Right forelimb (tissue), 1 donor: ENCODE measurements at regions not wholly inside any gene's neighbourhood (a gene's known extent, or its start where the extent isn't known, plus 50 kb on each side); places are given as distances from the start of the nearest gene placed in this dataset.
A peak's percentile ranks its signal among the peaks of the same experiment; 100 is the strongest.

Experiments used
- DNase-seq: peaks from one replicate; pipeline ENCODE4 v3.0.0-alpha.2; 2018

DNA sequence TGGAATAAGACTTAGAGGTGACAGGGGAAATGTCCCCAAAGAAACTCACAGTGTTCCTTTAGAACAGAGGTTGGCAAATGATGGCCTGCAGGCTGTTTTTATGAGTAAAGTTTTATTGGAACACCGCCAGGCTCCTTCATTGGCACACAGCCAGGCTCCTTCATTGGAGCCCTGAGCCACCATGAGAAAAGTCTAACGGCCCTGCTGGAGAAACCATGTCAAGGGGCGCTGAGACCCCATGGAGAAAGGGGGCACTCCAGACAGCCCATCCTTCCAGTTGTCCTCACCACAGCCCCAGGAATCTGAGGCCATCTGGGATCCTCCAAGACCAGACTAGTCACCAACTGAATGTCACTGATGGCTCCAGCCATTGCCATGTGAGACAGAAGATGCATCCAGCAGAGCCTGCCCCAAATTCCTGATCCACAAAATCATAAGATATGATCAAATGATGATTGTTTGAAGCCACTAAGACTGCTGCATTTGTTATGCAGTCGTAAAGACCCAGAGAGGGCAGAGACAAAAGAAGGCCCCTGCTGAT is 88.2 kb upstream of the GPR26 start:
- no peak for DNase-seq

DNA sequence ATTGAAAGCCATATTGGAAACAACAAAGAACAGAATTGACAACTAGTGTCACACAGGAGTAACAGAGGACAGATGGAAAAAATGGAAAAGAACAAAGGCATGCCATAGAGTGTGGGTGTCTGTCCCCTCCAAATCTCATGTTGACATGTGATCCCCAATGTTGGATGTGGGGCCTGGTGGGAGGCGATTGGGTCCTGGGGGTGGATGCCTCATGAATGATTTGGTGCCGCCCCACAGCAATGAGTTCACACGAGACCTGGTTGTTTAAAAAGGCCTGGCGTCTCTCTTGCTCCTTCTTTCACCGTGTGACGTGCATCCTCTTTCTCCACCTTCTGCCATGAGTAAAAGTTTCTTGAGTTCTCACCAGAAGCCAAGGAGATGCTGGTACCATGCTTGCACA is 87.4 kb upstream of the GPR26 start:
- no peak for DNase-seq

DNA sequence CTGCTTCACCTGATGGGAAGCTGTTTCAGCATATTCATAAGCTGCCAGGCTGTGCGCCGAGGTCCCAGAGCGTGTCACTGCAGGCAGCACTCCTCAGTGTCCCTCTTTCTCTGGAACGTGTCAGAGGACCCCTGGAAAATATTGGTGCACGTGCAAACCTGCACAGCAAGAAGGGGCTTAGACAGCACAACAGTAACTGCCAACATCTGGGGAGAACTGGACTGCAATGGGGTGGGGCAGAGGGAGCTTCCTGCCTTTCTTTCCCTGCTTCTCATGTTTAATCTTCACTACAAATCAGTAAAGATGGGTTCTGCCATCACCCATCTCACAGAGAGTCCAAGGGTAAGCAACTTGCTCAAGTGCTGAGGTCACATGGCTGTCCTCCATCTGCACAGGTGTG is 86.5 kb upstream of the GPR26 start:
- no peak for DNase-seq

DNA sequence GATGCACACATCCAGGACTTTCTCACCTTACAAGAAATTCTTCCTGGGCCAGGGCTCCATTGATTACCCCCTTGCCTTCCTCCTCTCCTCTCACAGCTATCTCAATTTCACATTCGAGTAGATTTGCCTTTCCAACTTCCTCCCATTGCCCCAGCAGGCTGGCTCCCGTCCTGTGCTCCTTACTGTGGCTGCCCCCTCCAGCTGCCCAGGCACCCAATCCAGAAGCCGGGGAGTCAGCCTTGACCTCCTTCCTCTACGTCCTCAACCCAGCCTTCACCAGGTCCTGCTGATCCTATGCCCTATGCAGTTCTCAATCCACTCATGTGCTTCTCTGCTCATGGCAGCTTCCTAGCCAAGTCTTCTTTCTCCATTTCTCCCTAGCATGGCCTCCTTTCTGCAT is 85.7 kb upstream of the GPR26 start:
- no peak for DNase-seq

DNA sequence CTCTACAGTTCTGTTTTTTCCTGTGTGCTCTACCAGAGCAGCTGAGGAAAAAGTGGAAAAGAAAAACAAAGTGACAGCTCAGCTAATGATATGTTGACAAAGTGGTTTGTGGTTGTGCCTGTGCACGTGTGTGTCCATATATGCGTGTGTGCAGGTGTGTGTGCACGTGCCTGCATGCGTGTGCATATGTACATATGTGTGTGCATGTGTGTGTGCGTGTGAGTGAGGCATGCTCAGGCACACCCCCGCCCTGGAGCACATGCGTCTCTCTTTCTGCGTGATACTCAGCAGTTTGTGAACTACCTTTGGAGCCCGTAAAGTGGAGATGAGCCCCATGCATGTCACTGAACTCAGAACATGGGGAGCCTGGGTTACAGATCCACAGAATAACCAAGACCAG is 84.5 kb upstream of the GPR26 start:
- DNase-seq: no peak

DNA sequence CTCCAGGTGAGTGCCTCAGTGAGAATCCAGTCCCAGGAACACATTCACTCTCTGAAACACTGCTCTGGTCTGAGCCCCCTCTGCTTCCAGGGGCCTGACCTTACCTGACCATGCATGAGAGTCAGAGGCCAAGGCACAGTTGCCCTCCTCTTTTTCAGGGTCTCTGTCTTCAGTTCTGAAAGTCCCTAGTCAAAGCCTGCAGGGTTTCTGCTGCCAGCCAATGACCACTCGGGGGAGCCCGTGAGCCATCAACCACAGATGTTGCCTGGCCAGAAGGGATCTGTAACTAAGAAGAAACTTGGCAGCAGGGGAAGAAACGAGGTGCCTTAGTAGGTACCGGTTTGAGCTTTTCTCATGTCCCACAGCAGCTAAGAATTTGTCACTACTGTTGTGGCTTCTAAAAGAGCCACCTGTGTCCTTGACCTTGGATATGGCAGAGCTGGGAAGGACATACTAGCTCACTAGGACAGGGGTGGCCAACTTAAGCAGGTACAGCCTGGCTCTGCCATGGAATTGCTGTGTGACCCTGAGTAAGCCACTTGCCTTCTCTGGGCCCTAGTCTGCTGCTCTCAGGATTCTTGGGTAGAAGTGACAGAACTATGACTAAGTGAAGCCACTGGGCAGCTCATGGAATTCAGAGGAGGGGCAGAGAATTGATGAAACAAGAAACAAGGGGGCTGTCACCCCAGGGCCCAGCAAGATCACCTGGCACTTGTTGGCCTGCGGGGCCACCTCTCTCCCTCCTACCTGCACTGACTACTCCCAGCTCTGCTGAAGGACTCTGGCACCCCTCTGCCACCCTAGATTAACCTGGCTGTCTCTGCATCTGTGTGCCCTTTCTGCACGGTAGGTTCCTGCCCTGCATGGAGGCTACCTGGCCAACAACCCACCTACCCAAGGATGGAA is 83.8 kb upstream of the GPR26 start:
- peak; percentile 86 for DNase-seq

DNA sequence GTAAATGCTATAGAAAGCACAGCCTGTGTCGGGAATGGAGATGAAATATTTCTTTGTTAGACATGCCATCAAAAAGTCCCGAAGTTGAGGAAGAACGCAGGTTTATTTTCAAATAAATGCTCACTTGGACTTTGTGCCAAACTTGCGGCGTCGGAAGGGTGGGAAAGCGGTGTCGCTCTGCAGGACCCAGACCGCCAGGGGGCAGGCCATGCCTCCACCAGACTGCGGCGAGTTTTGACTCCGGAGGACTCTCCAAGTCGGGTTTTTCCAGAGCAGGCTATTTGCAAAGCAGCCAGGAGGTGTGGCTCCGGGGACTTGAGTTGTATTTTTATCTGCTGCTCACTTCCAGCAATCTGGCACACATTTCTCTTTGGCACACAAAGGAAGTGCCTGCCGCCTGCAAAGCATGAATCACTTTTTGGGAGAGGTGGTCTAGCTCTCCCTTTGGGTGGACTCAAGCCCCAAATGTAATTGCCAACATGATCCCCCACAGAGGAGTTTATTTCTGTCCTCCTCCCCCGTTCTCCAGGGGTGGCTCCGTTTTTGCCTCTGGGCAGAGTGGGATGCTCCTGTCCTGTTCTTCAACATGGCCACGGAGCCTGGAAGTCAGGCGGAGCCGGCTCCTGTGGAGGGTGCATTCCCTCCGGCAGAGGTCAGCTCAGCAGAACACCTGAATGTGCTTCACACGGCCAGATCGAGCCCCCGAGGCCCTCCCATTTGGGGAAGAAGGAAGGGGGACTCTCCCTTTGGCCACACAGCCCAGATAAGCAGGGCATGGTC is 82.3 kb upstream of the GPR26 start:
- peak; percentile 90 for DNase-seq

DNA sequence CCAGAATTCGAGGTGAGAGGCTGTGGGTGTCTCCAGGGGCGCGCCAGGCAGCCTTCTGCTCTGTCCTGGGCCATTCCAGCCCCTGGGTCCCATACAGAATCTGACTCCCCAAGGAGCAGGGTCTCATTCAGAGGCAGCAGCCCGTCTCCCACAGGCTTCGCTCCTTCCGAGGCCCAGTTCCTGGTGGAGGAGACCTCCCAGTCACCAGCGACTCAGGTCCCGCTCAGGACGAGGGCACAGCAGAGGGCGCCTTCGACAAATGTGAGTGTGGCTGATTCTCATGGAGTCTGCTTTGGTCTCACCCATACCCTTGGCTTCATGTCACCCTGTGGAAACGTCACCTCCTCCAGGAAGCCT is 81.8 kb upstream of the GPR26 start:
- no peak for DNase-seq

DNA sequence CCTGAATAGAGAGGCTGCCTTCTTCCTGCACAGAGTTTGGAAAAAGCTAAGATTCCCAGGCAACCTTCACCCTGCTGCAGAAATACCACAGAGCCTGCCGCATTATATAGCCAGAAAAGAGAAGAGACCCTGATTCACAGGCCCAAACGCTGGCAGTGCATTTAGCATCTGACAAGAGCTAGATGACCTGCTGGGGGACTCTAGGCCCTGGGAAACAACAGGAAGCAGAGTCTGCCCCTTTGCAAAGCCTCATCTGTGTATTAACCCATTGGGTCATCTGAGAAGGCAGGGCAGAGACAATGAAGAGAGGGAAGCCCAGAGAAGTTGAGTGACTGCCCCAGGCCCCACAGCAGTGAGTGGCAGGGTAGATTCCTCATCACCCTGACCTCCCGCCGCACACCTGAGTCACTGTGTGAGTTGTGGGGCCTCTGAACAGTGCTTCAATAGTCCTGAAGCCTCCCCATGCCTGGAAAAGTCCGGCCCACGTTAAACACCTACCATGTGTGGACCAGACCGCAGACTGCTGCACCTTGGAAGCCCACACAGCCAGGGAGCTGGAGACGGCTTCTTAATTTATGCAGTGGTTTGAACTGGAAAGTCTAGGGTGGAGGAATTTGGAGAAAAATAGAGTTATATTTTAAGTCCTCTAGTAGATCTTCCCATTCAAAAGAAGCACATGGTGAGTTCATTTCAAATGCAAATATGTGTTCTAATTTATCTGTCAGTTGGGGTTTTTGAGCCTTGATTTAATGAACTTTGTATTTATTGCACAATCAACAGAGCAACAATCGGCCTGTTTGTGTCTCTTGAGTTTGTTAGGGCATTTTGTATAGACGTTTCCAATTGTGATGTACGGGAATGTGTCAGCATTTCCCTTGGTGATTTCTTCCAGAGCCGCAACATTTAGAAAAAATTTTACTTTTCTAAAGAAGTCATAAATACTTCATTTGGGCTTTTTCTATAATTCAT is 80.4 kb upstream of the GPR26 start:
- no peak for DNase-seq

DNA sequence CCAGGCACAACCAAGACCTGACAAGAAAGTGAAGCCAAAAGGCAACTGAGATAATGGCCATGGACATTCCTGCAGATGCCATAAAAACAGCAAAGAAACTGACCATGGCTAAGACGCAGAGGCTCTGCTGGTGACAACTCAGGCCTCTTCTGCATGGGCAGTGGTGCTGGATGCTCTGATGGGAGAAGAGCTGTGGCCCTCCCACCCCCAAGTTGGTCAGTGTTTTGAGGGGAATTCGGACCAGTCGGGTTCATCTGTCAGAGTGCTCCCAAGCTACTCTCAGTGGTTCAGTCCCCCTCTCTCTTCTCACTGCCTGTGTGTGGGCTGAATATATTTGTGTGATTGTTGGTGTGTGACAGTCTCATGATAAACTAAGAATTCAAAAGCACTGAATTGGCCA is 79.0 kb upstream of the GPR26 start:
- no peak for DNase-seq

DNA sequence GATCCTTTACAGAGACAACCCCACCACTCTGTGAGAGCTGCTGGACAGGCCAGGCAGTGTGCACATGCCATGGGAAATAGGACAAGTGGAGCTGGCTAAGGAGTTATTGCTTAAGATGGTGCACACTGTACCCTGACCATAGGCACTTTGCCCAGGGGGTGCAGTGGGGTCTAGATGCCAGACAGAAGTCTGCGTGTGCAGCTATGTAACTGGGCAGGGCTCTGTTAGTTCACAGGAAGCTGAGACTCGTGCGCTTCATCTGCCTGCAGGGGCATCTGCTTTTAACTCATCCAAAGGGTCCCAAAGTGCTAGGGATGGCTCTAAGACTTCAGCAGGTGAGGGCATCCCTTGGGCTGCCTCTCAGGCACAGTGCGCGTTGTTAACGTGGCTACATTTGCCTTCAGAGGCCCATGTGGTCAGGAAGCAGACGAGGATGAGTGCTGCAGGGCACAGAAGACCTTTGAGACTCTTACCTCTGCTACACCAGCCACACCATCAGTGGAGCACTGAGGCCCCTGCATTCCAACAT is 77.7 kb upstream of the GPR26 start:
- DNase-seq: no peak

DNA sequence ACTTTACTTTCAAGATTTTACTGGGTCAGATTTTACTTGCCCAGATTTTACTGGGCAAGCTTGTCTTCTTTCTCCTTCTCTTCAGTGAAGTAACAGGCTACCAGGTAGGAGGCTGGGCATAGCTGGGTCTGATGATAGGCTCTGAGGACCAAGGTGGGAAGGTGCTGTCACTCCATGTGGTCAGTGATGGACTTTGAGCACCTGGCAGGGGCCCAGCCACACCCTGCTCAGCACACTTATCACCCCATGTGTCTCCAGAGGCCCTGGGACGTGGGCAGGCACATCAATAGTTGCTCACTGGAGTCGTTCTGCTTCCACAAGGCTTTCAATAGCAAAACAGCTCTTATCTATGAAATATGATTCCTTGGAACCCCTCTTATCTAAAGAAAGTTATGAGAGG is 70.5 kb upstream of the GPR26 start:
- DNase-seq: no peak

DNA sequence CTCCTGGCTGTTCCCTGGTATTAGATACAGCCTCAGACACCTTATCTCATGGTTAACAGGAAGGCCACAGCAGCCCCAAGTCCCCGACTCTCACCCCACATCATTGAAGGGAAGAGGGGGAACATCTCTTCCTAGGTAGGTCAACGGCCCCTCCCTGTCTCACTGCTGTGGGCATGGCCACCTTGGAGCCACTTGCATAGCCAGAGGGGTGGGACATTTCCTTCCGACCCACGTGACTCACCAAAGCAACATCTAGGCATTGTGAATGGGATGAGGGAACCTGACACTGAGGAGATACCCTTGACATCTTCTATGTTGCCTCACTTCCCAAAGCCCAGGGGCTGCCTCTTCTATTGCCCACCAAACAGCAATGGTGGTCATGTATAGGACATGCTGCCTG is 68.5 kb upstream of the GPR26 start:
- no peak for DNase-seq

DNA sequence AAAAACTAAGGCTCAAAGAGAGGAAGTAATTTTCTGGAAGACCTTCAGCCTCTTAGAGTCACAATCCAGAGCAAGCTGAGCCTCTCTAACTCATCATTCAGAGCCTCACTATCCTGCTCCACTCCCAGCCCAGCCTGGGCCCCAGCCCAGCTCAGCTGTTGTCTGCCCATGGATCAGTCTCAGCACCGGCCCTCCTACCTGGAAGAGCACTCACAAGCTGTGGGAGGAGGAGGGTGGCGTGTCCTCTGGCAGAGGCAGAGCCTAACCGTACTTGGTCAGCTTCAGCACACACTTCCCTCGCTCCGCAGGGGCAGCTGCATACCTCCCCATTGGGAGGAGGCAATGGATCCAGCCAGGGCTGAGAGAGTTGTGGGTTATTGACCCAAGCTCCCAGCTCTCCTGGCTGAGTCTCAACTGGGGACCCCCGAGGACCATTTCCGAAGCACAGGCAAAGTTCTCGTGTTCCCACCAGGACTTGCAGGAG is 66.7 kb upstream of the GPR26 start:
- DNase-seq: no peak

DNA sequence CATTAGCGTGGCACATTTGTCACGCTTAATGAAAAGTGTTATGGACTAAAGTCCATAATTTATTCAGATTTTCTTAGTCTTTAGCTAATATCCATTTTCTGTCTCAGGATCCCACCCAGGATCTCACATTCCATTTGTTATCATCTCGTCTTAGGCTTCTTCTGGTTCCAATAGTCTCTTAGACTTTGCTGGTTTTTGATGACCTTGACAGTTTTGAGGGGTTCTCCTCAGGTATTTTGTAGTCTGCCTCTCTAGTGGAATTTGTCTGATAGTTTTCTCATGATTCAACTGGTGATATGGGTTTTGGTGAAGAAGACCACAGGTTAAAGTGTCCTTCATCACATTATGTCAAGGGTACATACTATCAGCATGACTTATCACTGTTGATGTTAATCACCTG is 66.0 kb upstream of the GPR26 start:
- no peak for DNase-seq

DNA sequence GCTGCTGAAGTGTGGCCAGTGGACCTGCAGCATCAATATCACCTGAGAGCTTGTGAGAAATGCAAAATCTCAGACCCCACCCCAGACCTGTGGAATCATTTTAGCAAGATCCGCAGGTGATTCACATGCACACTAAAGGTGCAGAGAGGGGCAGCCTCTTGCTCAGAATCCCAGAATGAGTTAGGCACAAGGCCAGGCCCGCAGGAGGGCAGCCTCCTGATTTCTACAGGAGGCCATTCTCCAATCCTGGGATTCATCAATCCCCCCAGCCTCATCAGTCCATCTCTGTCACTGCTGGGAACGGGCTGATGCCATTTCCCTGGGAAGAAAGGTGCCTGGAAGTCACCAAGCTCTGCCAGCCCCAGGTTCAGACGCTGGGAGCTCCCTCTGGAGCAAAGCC is 63.0 kb upstream of the GPR26 start:
- no peak for DNase-seq

DNA sequence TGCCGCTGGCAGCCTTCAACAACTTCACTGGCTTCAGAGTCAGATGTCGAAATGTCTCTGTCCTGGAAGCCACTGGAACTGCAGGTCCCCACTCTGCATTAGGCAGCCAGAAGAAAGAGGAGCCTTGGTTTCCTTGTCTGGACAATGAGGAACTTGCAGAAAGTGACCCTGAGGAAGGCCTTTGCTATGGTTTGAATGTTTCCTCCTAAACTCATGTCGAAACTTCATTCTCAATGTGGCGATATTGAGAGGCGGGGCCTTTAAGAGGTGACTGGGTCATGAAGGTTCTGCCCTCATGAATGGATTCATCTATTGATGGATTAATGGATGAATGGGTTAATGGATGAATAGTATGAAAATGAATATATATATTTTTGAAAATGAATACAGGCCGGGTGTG is 61.6 kb upstream of the GPR26 start:
- DNase-seq: no peak

DNA sequence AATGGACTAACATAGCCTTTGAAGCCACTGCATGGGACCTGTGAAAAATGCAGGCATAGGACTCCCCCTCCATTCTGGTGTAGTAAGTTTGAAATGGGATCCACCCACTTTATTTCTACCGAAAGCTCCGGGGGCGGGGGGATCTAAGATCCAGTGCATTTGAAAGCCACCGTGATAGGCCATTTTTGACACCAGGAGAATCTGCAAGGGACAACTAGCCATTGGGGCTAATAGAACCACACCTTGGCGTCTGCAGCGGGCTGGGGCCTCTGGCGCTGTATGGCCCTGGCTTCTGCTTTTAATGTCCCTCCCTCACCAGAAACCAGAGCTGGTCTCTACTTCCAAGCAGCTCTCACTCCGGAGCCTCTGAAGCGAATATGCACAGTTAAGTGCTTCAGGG is 60.1 kb upstream of the GPR26 start:
- no peak for DNase-seq

DNA sequence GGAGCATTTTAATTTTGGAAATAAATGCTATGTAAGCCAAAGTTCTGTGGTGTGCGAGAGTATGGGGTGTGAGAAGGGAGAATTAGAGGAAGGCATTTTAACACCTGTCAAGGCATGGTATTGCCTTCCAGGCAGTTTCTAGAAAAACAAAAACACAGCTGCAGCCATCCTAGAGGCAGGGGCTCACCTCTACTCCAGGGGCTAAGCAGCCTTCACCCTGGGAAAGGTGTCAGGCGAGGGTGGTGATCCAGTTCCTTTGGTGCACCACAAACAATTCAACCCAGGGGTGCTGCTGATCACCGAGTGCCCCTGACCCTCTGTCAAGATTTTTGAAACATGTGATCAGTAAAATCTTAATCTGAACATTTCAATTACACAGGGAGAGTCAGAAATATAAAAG is 59.2 kb upstream of the GPR26 start:
- no peak for DNase-seq

DNA sequence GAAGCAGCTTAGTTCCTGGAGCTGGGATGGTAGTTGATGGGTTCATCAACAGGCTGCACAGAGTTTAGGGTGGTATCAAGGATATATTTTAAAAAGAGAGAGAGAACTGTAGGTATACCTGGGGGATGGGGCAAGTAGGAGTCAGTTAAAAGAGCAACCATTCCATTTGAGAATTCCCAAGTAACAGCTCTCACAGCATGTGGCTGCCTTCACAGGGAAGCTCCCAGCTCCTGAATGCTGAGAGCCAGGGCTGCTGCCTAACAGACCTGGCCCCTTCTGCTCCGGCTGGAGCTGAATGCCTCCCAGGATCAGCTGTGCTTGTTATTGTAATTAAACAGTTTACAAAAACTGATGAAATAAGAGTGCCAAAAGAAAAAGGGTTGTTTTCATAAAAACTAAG is 58.8 kb upstream of the GPR26 start:
- DNase-seq: no peak

DNA sequence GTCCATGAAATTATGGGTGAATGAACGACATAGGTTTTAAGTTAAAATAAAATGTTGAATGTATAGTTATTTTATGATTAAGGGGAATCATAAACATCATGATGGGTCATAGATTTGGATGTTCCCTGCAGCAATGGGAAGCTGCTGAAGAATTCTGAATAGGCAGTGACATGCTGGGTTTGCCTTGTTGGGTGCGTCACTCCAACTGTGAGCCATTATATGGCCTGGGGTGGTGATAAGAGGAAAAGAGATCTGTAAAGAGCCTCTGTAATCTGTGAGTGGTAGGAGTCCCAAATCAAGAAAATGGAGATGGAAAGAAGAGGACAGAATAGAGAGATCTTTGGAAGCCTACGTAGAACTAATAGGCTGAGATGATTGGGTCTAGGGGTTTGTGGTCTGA is 58.1 kb upstream of the GPR26 start:
- DNase-seq: no peak

DNA sequence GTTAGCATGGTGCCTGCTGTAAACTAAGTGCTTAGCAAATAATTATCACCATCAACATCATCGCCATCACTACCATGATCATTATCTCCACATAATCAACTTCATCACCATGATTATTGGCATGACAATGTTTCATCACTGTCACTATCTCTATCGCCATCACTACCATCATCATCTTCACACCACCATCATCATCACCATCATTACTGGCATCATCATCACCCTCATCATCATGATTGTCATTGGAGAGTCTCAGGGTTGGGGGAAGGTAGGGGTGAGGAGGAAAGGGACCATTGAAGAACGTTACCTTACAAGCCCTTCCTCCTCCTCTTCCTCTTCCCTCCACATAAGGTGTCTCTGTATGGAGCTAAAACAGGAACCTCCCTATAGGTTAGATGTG is 54.9 kb upstream of the GPR26 start:
- no peak for DNase-seq

DNA sequence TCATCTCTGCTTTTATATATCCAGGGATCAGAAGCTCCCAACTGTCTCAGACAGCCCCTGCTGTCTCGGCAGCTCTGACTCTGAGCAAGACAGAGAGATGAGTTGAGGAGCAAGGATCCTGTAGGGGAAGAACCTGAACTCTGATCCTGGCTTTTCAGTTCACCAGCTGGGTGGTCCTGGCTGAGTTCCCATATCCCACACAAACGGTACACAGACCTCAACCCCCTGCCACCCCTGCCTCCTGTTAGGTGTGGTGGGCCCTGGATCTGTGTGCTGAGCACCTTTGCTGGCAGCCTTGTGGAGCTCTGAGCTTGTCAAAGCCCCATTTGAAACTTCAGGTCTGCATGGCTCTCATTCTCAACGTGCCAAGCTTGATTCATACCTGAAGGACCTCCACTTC is 54.3 kb upstream of the GPR26 start:
- DNase-seq: no peak
